Loucy (cell line): ENCODE measurements at regions not wholly inside any gene's neighbourhood (a gene's known extent, or its start where the extent isn't known, plus 50 kb on each side); places are given as distances from the start of the nearest gene placed in this dataset.

Experiments used
- CTCF ChIP-seq: fragments of 200-600 bp; sonication (generic); conservative IDR thresholded peaks from 2 replicates; pipeline ENCODE4 v1.5.1; 2014; ENCODE audit warnings: mild to moderate bottlenecking, antibody characterized with exemption, low read length
- EZH2phosphoT487 ChIP-seq: fragments of 200-600 bp; IDR thresholded peaks from 2 replicates; pipeline ENCODE4 v1.6.1; 2018; ENCODE audit warnings: antibody characterized with exemption, mild to moderate bottlenecking, moderate library complexity, borderline replicate concordance

DNA sequence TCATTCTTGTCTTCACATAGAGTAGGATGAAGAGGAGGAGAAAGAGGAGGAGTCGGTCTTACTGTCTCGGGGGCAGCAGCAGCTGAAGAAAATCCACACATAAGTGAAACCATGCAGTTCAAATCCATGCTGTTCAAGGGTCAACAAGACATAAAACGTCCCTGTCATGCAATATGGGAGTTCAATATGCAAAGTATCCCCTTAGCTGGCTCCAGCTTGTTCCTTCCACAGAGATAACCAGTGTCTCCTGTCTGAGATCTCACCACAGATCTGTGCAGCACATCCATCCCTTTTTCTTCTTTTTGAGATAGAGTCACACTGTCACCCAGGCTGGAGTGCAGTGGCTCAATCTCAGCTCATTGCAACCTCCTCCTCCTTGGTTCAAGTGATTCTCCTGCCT, 357.5 kb downstream of the GALC start:
- TF ChIP-seq CTCF (no peak), EZH2phosphoT487 (no peak)
